GM23338 (cell line): ENCODE measurements at regions not wholly inside any gene's neighbourhood (a gene's known extent, or its start where the extent isn't known, plus 50 kb on each side); places are given as distances from the start of the nearest gene placed in this dataset.

Experiments
- ATAC-seq: fragments of 200-7000 bp; cut with Tn5 transposase; 3 replicates; pipeline ENCODE4 v1.9.1; 2020
- DNase-seq: peaks from one replicate; pipeline ENCODE4 v3.0.0-alpha.2; 2015; ENCODE audit warnings: low spot score
- H2AFZ ChIP-seq: fragments of 200-600 bp; sonication (generic); 2 replicates; pipeline ENCODE4 v1.8.0; 2016; ENCODE audit warnings: antibody characterized with exemption, mild to moderate bottlenecking, moderate library complexity
- H3F3A ChIP-seq: fragments of 200-600 bp; sonication (generic); replicated peaks from 2 replicates; pipeline ENCODE4 v1.8.0; 2017; ENCODE audit warnings: antibody characterized with exemption, mixed run types, low read depth
- H3K27ac ChIP-seq: fragments of 200-600 bp; sonication (generic); 2 replicates; pipeline ENCODE4 v1.6.1; 2016; ENCODE audit warnings: low read depth
- H3K27me3 ChIP-seq: fragments of 200-600 bp; sonication (generic); 2 replicates; pipeline ENCODE4 v1.8.0; 2016; ENCODE audit warnings: mild to moderate bottlenecking, mixed run types, moderate library complexity; ENCODE audit not compliant: insufficient read depth
- H3K36me3 ChIP-seq: fragments of 200-600 bp; sonication (generic); 2 replicates; pipeline ENCODE4 v1.8.0; 2016; ENCODE audit warnings: mild to moderate bottlenecking; ENCODE audit not compliant: insufficient read depth
- H3K4me1 ChIP-seq: fragments of 200-600 bp; sonication (generic); 2 replicates; pipeline ENCODE4 v1.8.0; 2016; ENCODE audit warnings: mild to moderate bottlenecking, moderate library complexity; ENCODE audit not compliant: insufficient read depth
- H3K4me2 ChIP-seq: fragments of 200-600 bp; sonication (generic); 2 replicates; pipeline ENCODE4 v1.7.1; 2017; ENCODE audit warnings: mixed run types
- H3K4me3 ChIP-seq: fragments of 200-600 bp; sonication (generic); 2 replicates; pipeline ENCODE4 v1.6.1; 2016; ENCODE audit warnings: mixed run types
- H3K79me2 ChIP-seq: fragments of 200-600 bp; sonication (generic); replicated peaks from 2 replicates; pipeline ENCODE4 v1.8.0; 2017; ENCODE audit warnings: mild to moderate bottlenecking; ENCODE audit not compliant: insufficient read depth
- H3K9me2 ChIP-seq: fragments of 200-600 bp; sonication (generic); 2 replicates; pipeline ENCODE4 v1.8.0; 2017; ENCODE audit not compliant: insufficient read depth
- H4K20me1 ChIP-seq: fragments of 200-600 bp; sonication (generic); replicated peaks from 2 replicates; pipeline ENCODE4 v1.8.0; 2017; ENCODE audit warnings: mild to moderate bottlenecking; ENCODE audit not compliant: insufficient read depth
- H3K27ac Mint-ChIP-seq: 2 replicates; pipeline ENCODE4 v1.8.0; 2020; ENCODE audit warnings: inconsistent platforms, mild to moderate bottlenecking, moderate library complexity, mixed read lengths
- H3K27me3 Mint-ChIP-seq: 3 replicates; pipeline ENCODE4 v1.8.0; 2022; ENCODE audit warnings: low read depth, mild to moderate bottlenecking, moderate library complexity, mixed read lengths, inconsistent platforms; ENCODE audit not compliant: insufficient read depth, poor library complexity
- H3K36me3 Mint-ChIP-seq: 3 replicates; pipeline ENCODE4 v1.8.0; 2021; ENCODE audit warnings: low read depth, mild to moderate bottlenecking, inconsistent platforms, moderate library complexity, mixed read lengths
- H3K4me1 Mint-ChIP-seq: 3 replicates; pipeline ENCODE4 v1.8.0; 2020; ENCODE audit warnings: mild to moderate bottlenecking, inconsistent platforms, mixed read lengths
- H3K4me3 Mint-ChIP-seq: 3 replicates; pipeline ENCODE4 v1.8.0; 2021; ENCODE audit warnings: moderate library complexity, mild to moderate bottlenecking, inconsistent platforms, mixed read lengths
- H3K9me3 Mint-ChIP-seq: 3 replicates; pipeline ENCODE4 v1.8.0; 2020; ENCODE audit warnings: moderate library complexity, mild to moderate bottlenecking, inconsistent platforms, mixed read lengths
- CREB1 ChIP-seq: fragments of 250-450 bp; sonication (Bioruptor Pico); IDR thresholded peaks from 2 replicates; pipeline ENCODE4 v1.5.0; 2020; ENCODE audit warnings: low read depth, mild to moderate bottlenecking, moderate library complexity
- EZH2 ChIP-seq: fragments of 200-600 bp; sonication (generic); IDR thresholded peaks from one replicate; pipeline ENCODE4 v1.8.0; 2017; ENCODE audit warnings: antibody characterized with exemption, mild to moderate bottlenecking, low read depth; ENCODE audit not compliant: unreplicated experiment
- EZH2phosphoT487 ChIP-seq: fragments of 200-600 bp; sonication (generic); IDR thresholded peaks from one replicate; pipeline ENCODE4 v1.8.1; 2018; ENCODE audit warnings: antibody characterized with exemption; ENCODE audit not compliant: unreplicated experiment
- JUNB ChIP-seq: IDR thresholded peaks from one replicate; pipeline ENCODE4 v1.6.1; 2016; ENCODE audit warnings: antibody characterized with exemption; ENCODE audit not compliant: unreplicated experiment
- NANOG ChIP-seq: IDR thresholded peaks from 2 replicates; pipeline ENCODE4 v1.6.1; 2016; ENCODE audit warnings: antibody characterized with exemption, borderline replicate concordance
- POLR2AphosphoS5 ChIP-seq: IDR thresholded peaks from 2 replicates; pipeline ENCODE4 v1.6.1; 2016; ENCODE audit warnings: antibody characterized with exemption, low read depth
- STAT1 ChIP-seq: IDR thresholded peaks from one replicate; pipeline ENCODE4 v1.6.1; 2016; ENCODE audit warnings: antibody characterized with exemption; ENCODE audit not compliant: unreplicated experiment
- ZNF114 ChIP-seq: fragments of 250-450 bp; sonication (Bioruptor Pico); IDR thresholded peaks from 2 replicates; pipeline ENCODE4 v1.5.0; 2020; ENCODE audit warnings: mild to moderate bottlenecking, moderate library complexity
- ZNF331 ChIP-seq: fragments of 250-450 bp; sonication (Bioruptor Pico); IDR thresholded peaks from 2 replicates; pipeline ENCODE4 v1.5.0; 2020; ENCODE audit warnings: low read depth, mild to moderate bottlenecking, moderate library complexity
- TF ChIP-seq, protein P1 (sequence below): IDR thresholded peaks from one replicate; pipeline ENCODE4 v1.6.1; 2018; ENCODE audit warnings: antibody characterized with exemption; ENCODE audit not compliant: unreplicated experiment
- TF ChIP-seq, protein P2 (sequence below): fragments of 250-450 bp; sonication (Bioruptor Pico); IDR thresholded peaks from 2 replicates; pipeline ENCODE4 v1.5.0; 2020; ENCODE audit warnings: mild to moderate bottlenecking, moderate library complexity
- TF ChIP-seq, protein P3 (sequence below): IDR thresholded peaks from 2 replicates; pipeline ENCODE4 v1.6.1; 2016; ENCODE audit warnings: antibody characterized with exemption
- TF ChIP-seq, protein P4 (sequence below), 2 experiments: fragments of 200-600 bp in 1 of 2; sonication (generic) in 1 of 2; conservative IDR thresholded peaks; 2 replicates each; pipeline versions ENCODE4 v1.5.1 to v1.6.1; 2016 to 2017; ENCODE audit warnings: antibody characterized with exemption in 2 of 2, low read depth in 2 of 2, mild to moderate bottlenecking in 2 of 2, moderate library complexity in 1 of 2

GRCh38 chr6:28750926-28751458, 172.8 kb downstream of the TRIM27 start:
- Mint-ChIP-seq H3K4me3 (peak overlapping the region; percentile 48), H3K9me3 (peaks cover 22% of the 10 kb centered on the region), H3K4me1 (peaks cover 14% of the 10 kb centered on the region), H3K27me3 (peaks cover 32% of the 10 kb centered on the region), H3K36me3 (peaks cover 3% of the 10 kb centered on the region; the same call in 2 of the 3 replicates), H3K27ac (no peak overlapping the region)
- no peak for TF ChIP-seq NANOG
- TF ChIP-seq STAT1, result no peak
- TF ChIP-seq, protein P1, sequence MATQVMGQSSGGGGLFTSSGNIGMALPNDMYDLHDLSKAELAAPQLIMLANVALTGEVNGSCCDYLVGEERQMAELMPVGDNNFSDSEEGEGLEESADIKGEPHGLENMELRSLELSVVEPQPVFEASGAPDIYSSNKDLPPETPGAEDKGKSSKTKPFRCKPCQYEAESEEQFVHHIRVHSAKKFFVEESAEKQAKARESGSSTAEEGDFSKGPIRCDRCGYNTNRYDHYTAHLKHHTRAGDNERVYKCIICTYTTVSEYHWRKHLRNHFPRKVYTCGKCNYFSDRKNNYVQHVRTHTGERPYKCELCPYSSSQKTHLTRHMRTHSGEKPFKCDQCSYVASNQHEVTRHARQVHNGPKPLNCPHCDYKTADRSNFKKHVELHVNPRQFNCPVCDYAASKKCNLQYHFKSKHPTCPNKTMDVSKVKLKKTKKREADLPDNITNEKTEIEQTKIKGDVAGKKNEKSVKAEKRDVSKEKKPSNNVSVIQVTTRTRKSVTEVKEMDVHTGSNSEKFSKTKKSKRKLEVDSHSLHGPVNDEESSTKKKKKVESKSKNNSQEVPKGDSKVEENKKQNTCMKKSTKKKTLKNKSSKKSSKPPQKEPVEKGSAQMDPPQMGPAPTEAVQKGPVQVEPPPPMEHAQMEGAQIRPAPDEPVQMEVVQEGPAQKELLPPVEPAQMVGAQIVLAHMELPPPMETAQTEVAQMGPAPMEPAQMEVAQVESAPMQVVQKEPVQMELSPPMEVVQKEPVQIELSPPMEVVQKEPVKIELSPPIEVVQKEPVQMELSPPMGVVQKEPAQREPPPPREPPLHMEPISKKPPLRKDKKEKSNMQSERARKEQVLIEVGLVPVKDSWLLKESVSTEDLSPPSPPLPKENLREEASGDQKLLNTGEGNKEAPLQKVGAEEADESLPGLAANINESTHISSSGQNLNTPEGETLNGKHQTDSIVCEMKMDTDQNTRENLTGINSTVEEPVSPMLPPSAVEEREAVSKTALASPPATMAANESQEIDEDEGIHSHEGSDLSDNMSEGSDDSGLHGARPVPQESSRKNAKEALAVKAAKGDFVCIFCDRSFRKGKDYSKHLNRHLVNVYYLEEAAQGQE, result no peak
- no peak for TF ChIP-seq EZH2phosphoT487
- no peak for TF ChIP-seq ZNF114 (CRISPR knock-in tag)
- no peak for TF ChIP-seq POLR2AphosphoS5
- TF ChIP-seq, protein P2, sequence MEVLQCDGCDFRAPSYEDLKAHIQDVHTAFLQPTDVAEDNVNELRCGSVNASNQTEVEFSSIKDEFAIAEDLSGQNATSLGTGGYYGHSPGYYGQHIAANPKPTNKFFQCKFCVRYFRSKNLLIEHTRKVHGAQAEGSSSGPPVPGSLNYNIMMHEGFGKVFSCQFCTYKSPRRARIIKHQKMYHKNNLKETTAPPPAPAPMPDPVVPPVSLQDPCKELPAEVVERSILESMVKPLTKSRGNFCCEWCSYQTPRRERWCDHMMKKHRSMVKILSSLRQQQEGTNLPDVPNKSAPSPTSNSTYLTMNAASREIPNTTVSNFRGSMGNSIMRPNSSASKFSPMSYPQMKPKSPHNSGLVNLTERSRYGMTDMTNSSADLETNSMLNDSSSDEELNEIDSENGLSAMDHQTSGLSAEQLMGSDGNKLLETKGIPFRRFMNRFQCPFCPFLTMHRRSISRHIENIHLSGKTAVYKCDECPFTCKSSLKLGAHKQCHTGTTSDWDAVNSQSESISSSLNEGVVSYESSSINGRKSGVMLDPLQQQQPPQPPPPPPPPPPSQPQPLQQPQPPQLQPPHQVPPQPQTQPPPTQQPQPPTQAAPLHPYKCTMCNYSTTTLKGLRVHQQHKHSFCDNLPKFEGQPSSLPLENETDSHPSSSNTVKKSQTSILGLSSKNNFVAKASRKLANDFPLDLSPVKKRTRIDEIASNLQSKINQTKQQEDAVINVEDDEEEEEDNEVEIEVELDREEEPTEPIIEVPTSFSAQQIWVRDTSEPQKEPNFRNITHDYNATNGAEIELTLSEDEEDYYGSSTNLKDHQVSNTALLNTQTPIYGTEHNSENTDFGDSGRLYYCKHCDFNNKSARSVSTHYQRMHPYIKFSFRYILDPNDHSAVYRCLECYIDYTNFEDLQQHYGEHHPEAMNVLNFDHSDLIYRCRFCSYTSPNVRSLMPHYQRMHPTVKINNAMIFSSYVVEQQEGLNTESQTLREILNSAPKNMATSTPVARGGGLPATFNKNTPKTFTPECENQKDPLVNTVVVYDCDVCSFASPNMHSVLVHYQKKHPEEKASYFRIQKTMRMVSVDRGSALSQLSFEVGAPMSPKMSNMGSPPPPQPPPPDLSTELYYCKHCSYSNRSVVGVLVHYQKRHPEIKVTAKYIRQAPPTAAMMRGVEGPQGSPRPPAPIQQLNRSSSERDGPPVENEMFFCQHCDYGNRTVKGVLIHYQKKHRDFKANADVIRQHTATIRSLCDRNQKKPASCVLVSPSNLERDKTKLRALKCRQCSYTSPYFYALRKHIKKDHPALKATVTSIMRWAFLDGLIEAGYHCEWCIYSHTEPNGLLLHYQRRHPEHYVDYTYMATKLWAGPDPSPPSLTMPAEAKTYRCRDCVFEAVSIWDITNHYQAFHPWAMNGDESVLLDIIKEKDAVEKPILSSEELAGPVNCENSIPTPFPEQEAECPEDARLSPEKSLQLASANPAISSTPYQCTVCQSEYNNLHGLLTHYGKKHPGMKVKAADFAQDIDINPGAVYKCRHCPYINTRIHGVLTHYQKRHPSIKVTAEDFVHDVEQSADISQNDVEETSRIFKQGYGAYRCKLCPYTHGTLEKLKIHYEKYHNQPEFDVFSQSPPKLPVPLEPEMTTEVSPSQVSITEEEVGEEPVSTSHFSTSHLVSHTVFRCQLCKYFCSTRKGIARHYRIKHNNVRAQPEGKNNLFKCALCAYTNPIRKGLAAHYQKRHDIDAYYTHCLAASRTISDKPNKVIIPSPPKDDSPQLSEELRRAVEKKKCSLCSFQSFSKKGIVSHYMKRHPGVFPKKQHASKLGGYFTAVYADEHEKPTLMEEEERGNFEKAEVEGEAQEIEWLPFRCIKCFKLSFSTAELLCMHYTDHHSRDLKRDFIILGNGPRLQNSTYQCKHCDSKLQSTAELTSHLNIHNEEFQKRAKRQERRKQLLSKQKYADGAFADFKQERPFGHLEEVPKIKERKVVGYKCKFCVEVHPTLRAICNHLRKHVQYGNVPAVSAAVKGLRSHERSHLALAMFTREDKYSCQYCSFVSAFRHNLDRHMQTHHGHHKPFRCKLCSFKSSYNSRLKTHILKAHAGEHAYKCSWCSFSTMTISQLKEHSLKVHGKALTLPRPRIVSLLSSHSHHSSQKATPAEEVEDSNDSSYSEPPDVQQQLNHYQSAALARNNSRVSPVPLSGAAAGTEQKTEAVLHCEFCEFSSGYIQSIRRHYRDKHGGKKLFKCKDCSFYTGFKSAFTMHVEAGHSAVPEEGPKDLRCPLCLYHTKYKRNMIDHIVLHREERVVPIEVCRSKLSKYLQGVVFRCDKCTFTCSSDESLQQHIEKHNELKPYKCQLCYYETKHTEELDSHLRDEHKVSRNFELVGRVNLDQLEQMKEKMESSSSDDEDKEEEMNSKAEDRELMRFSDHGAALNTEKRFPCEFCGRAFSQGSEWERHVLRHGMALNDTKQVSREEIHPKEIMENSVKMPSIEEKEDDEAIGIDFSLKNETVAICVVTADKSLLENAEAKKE (CRISPR knock-in tag), result no peak
- TF ChIP-seq JUNB, result no peak
- TF ChIP-seq CREB1 (CRISPR knock-in tag), result no peak
- TF ChIP-seq EZH2, result no peak
- TF ChIP-seq, protein P3, sequence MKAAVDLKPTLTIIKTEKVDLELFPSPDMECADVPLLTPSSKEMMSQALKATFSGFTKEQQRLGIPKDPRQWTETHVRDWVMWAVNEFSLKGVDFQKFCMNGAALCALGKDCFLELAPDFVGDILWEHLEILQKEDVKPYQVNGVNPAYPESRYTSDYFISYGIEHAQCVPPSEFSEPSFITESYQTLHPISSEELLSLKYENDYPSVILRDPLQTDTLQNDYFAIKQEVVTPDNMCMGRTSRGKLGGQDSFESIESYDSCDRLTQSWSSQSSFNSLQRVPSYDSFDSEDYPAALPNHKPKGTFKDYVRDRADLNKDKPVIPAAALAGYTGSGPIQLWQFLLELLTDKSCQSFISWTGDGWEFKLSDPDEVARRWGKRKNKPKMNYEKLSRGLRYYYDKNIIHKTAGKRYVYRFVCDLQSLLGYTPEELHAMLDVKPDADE, result no peak
- TF ChIP-seq, protein P4, sequence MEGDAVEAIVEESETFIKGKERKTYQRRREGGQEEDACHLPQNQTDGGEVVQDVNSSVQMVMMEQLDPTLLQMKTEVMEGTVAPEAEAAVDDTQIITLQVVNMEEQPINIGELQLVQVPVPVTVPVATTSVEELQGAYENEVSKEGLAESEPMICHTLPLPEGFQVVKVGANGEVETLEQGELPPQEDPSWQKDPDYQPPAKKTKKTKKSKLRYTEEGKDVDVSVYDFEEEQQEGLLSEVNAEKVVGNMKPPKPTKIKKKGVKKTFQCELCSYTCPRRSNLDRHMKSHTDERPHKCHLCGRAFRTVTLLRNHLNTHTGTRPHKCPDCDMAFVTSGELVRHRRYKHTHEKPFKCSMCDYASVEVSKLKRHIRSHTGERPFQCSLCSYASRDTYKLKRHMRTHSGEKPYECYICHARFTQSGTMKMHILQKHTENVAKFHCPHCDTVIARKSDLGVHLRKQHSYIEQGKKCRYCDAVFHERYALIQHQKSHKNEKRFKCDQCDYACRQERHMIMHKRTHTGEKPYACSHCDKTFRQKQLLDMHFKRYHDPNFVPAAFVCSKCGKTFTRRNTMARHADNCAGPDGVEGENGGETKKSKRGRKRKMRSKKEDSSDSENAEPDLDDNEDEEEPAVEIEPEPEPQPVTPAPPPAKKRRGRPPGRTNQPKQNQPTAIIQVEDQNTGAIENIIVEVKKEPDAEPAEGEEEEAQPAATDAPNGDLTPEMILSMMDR (conservative IDR thresholded peaks at IDR 0.05; ENCODE audit: low read depth in 2 of 2), result no peak
- no peak for TF ChIP-seq ZNF331 (CRISPR knock-in tag)
- H2AFZ ChIP-seq, result peak overlapping the region; percentile 80; the same call in 1 of the 2 replicates
- H3K9me2 ChIP-seq, result no peaks in the 10 kb centered on the region
- no peaks in the 10 kb centered on the region for H3K79me2 ChIP-seq
- H3K4me3 ChIP-seq, result peak overlapping the region; percentile 50
- H3K4me2 ChIP-seq, result peak overlapping the region; percentile 78
- peaks cover 22% of the 10 kb centered on the region for H3K4me1 ChIP-seq
- peaks cover 9% of the 10 kb centered on the region for H3F3A ChIP-seq
- H3K36me3 ChIP-seq, result no peaks in the 10 kb centered on the region
- H3K27me3 ChIP-seq, result peaks cover 15% of the 10 kb centered on the region
- H4K20me1 ChIP-seq, result no peaks in the 10 kb centered on the region
- ATAC-seq (no peak), DNase-seq (no peak)
- no peak overlapping the region for H3K27ac ChIP-seq
